GM23248 (cell line): ENCODE measurements at regions not wholly inside any gene's neighbourhood (a gene's known extent, or its start where the extent isn't known, plus 50 kb on each side); places are given as distances from the start of the nearest gene placed in this dataset.

Source experiments
- EZH2 ChIP-seq: fragments of 200-600 bp; sonication (generic); IDR thresholded peaks from 2 replicates; pipeline ENCODE4 v1.6.1; 2018; ENCODE audit warnings: antibody characterized with exemption, mild to moderate bottlenecking; ENCODE audit not compliant: insufficient read depth, poor library complexity, severe bottlenecking
- EZH2phosphoT487 ChIP-seq: fragments of 200-600 bp; sonication (generic); IDR thresholded peaks from 2 replicates; pipeline ENCODE4 v1.6.1; 2018; ENCODE audit warnings: antibody characterized with exemption, moderate library complexity, mild to moderate bottlenecking, low read depth; ENCODE audit not compliant: insufficient read depth

- TF ChIP-seq EZH2phosphoT487 (no peak), EZH2 (no peak)
Measured at GRCh38 chr14:71682337-71682736, 249.9 kb upstream of the RGS6 start.
